HG02981 (cell line): ENCODE measurements at regions not wholly inside any gene's neighbourhood (a gene's known extent, or its start where the extent isn't known, plus 50 kb on each side); places are given as distances from the start of the nearest gene placed in this dataset.
"Not testable (repeated sequence)": the region's sequence is repeated elsewhere in the genome, so short reads cannot be mapped to it uniquely, and the experiment has no call there.

Experiments used
- ATAC-seq: cut with Tn5 transposase; IDR thresholded peaks from one replicate; pipeline ENCODE4 v1.9.1; 2021; ENCODE audit warnings: mild to moderate bottlenecking, moderate library complexity; ENCODE audit not compliant: unreplicated experiment

- ATAC-seq: not testable (repeated sequence)
These were observed 88.8 kb downstream of the KCNJ18 start for GRCh38 chr17:21780919-21781665.

GRCh38 chr17:21781666-21782024, 89.3 kb downstream of the KCNJ18 start:
- not testable (repeated sequence) for ATAC-seq

- ATAC-seq: not testable (repeated sequence)
These were observed 89.8 kb downstream of the KCNJ18 start for GRCh38 chr17:21782107-21782506.

- not testable (repeated sequence) for ATAC-seq
These were observed 90.3 kb downstream of the KCNJ18 start for GRCh38 chr17:21782604-21783003.

- ATAC-seq: not testable (repeated sequence)
These were observed 90.7 kb downstream of the KCNJ18 start for GRCh38 chr17:21783017-21783416.

DNA sequence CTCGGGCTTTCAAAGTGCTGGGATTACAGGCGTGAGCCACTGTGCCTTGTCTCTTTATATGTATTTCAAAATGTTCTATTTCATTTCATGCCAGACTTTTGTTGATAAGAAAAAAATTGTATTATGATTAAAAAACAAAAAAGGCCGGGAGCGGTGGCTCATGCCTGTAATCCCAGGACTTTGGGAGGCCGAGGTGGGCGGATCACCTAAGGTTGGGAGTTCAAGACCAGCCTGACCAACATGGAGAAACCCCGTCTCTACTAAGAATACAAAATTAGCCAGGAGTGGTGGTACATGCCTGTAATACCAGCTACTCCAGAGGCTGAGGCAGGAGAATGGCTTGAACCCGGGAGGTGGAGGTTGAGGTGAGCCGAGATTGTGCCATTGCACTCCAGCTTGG, 121.9 kb downstream of the KCNJ18 start:
- not testable (repeated sequence) for ATAC-seq

DNA sequence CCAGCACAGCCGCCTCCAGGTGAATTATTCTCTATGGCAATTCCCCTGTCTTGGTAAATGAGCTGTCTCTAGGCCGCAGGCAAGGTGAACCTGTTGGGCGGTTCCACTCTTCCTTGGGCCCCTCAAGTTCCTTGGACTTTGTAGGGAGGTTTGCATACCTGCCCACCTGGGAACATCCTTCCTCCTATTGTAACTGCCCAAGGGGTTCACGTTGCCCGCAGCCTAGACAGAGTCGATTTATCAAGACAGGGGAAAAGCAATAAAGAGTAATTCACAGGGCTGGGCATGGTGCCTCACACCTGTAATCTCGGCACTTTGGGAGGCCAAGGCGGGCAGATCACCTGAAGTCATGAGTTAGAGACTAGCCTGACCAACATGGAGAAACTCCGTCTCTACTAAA, 122.5 kb downstream of the KCNJ18 start:
- ATAC-seq: no peak

GRCh38 chr17:21815352-21816063, 123.2 kb downstream of the KCNJ18 start:
- ATAC-seq: no peak

- no peak for ATAC-seq
These were observed 124.6 kb downstream of the KCNJ18 start for GRCh38 chr17:21816592-21817567.

- no peak for ATAC-seq
These were observed 125.6 kb downstream of the KCNJ18 start for GRCh38 chr17:21817791-21818364.

DNA sequence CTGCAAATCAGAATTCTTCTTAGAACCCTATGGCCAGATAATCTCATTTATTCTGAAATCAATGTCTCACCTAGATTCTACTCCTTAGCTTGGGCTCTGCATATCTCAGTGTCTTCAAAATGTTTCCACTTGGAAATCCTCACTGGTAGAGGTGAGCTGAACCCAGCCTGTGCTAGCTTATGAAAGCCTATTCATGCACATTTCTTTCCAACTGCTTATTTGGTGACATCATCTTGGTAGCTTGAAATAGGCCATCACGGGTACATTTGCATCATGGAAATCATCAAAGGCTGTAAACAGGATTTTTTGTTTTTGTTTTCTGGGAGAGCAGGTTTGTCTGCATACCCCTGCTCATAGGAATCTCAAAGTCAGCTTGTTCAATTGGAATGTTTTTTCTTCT, 130.8 kb downstream of the KCNJ18 start:
- no peak for ATAC-seq

- ATAC-seq: no peak
These were observed 131.3 kb downstream of the KCNJ18 start for GRCh38 chr17:21823643-21824042.

DNA sequence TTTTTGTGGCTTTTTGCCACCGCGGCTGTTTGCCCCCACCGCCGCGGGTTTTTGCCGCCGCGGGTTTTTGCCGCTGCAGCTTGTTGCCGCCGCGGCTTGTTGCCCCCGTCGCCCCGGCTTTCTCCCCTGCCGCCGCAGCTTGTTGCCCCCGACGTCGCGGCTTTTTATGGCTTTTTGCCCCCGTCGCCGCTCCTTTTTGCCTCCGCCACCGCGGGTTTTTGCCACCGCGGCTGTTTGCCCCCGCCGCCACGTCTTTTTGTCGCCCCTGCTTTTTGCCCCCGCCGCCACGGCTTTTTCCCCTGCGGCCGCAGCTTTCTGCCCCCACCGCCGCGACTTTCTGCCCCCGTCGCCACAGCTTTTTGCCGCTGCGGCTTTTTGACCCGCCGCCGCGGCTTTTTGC, 149.5 kb downstream of the KCNJ18 start:
- no peak for ATAC-seq

DNA sequence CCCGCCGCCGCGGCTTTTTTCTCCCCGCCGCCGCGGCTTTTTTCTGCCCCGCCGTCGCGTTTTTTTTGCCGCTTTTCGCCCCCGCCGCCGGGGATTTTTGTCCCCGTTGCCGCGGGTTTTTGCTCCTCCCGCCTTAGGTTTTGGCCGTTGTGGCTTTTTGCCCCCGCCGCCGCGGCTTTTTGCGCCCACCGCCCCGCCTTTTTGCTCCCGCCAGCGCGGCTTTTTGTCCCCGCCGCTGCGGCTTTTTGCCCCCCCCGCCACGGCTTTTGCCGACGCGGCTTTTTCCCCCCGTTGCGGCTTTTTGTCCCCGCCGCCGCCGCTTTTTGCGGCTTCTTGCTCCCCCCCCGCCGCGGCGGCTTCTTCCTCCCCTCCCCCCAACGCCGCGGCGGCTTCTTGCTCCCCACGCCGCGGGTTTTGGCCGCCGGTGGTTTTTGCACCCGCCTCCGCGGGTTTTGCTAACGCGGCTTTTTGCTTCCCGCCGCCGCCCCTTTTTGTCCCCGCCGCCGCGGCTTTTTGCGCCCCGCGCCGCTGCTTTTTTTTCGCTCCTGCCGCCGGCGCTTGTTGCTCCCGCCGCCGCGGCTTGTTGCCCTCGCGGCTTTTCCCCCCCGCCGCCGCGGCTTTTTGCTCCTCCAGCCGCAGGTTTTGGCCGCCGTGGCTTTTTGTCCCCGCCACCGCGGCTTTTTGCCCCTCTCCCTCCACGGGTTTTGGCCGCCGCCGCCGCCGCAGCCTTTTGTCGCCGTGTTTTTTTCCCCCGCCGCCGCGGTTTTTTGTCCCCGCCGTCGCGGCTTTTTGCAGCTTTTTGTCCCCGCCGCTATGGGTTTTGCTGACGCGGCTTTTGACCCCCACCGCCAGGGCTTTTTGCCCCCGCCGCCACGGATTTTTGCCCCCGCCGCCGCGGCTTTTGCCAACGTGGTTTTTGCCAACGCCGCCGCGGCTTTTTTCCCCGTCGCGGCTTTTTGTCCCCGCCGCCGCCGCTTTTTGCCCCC, 150.3 kb downstream of the KCNJ18 start:
- no peak for ATAC-seq

- ATAC-seq: no peak
These were observed 151.1 kb downstream of the KCNJ18 start for GRCh38 chr17:21843318-21843865.

GRCh38 chr17:21843951-21844590, 151.7 kb downstream of the KCNJ18 start:
- no peak for ATAC-seq

DNA sequence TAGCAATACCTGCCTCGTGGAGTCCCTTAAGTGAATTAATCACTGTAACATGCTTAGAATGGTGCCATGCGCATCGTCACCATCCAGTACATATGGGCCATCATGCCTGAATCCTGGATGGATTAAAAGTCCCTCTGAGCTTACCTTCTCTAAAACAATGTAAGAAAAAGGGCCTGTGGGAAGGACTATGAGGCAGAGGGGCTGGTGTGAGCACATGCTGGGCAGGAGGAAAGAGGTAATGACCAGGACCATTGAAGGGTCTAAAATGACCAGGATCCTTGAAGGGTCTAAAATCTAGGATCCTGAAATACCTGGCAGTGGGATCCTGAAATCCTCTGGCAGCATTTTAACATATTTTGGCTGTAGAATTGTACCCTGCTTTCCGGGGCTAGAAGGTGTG, 156.2 kb downstream of the KCNJ18 start:
- not testable (repeated sequence) for ATAC-seq

DNA sequence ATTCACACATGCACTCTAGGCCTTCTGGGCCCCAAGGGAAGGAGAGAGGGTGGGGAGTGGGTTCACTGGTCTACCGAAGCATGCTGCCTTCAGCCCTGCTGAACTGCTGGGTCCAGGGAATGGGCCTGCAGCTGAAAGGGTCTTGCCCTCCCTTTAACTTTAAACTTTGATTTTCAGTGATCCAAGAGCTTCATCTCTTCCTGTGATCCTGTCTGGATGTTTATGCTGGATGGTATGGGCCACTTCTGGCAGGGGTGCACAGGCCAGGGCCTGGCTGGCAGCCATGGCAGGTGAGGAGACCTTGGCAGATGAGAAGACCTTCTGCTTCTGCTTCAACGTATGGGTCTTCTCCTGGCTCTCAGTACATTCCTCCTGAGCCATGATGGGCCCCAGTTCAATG, 156.7 kb downstream of the KCNJ18 start:
- ATAC-seq: not testable (repeated sequence)

DNA sequence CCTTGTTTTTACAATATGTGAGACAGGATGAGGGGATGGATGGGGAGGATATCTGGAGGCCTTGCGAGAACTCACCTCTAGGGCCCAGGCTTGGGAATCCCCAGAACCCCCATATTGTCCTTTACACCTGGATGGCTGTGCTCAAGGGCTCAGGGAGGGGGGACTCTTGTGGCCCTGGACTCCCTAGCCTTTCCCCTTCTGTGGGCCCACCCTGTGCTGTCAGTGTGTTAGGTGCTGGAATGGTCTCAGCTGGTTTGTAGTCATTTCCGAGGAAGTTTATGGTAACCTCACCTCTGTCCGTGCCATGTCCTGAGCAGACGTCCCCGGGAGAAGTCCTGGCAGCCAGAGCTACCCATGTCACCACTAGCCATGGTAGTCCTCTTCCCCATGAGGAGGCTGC, 158.3 kb downstream of the KCNJ18 start:
- ATAC-seq: not testable (repeated sequence)
